SK-N-SH treated with all-trans-retinoic acid at 6 μM for 48 hours (cell line): ENCODE measurements at regions not wholly inside any gene's neighbourhood (a gene's known extent, or its start where the extent isn't known, plus 50 kb on each side); places are given as distances from the start of the nearest gene placed in this dataset.

ENCODE experiments used
- ATAC-seq: fragments of 200-7000 bp; cut with Tn5 transposase; 3 replicates; pipeline ENCODE4 v1.9.1; 2020; ENCODE audit warnings: mild to moderate bottlenecking, moderate library complexity
- ARNTL ChIP-seq: fragments of 450-650 bp; formaldehyde crosslinking; IDR thresholded peaks from 2 replicates; pipeline ENCODE4 v1.5.0; 2020; ENCODE audit warnings: low read depth, mild to moderate bottlenecking, moderate library complexity, borderline replicate concordance
- BACH2 ChIP-seq: fragments of 250-450 bp; sonication (Bioruptor Pico); IDR thresholded peaks from 2 replicates; pipeline ENCODE4 v1.9.0; 2021; ENCODE audit warnings: mild to moderate bottlenecking, borderline replicate concordance
- CREB5 ChIP-seq: fragments of 250-450 bp; sonication (Bioruptor Pico); IDR thresholded peaks from 2 replicates; pipeline ENCODE4 v1.5.1; 2020; ENCODE audit warnings: low read depth, mild to moderate bottlenecking, moderate library complexity
- CSDC2 ChIP-seq: fragments of 250-450 bp; sonication (Bioruptor Pico); IDR thresholded peaks from 2 replicates; pipeline ENCODE4 v1.5.0; 2020; ENCODE audit warnings: mild to moderate bottlenecking, moderate library complexity
- ESRRG ChIP-seq: fragments of 250-450 bp; sonication (Bioruptor Pico); IDR thresholded peaks from 2 replicates; pipeline ENCODE4 v1.6.1; 2021; ENCODE audit warnings: mild to moderate bottlenecking
- GLIS3 ChIP-seq: fragments of 250-450 bp; sonication (Bioruptor Pico); IDR thresholded peaks from 2 replicates; pipeline ENCODE4 v1.5.0; 2020; ENCODE audit warnings: mild to moderate bottlenecking, moderate library complexity
- ISL1 ChIP-seq: fragments of 250-450 bp; sonication (Bioruptor Pico); IDR thresholded peaks from 2 replicates; pipeline ENCODE4 v2.1.2; 2022; ENCODE audit warnings: mild to moderate bottlenecking, moderate library complexity
- OSR1 ChIP-seq: fragments of 250-450 bp; sonication (Bioruptor Pico); IDR thresholded peaks from 2 replicates; pipeline ENCODE4 v1.8.0; 2022; ENCODE audit warnings: moderate library complexity, mild to moderate bottlenecking, inconsistent platforms
- PATZ1 ChIP-seq: fragments of 250-450 bp; sonication (Bioruptor Pico); IDR thresholded peaks from 2 replicates; pipeline ENCODE4 v1.8.0; 2020; ENCODE audit warnings: mild to moderate bottlenecking, moderate library complexity, borderline replicate concordance
- PPARA ChIP-seq: fragments of 250-450 bp; sonication (Bioruptor Pico); IDR thresholded peaks from 2 replicates; pipeline ENCODE4 v1.5.0; 2020; ENCODE audit warnings: mild to moderate bottlenecking, borderline replicate concordance
- RARB ChIP-seq: fragments of 250-450 bp; sonication (Bioruptor Pico); IDR thresholded peaks from 2 replicates; pipeline ENCODE4 v1.8.0; 2021; ENCODE audit warnings: mild to moderate bottlenecking, moderate library complexity
- SNAI2 ChIP-seq: fragments of 250-450 bp; sonication (Bioruptor Pico); IDR thresholded peaks from 2 replicates; pipeline ENCODE4 v1.5.0; 2020; ENCODE audit warnings: mild to moderate bottlenecking, moderate library complexity
- TCF4 ChIP-seq: fragments of 250-450 bp; sonication (Bioruptor Pico); IDR thresholded peaks from 2 replicates; pipeline ENCODE4 v1.8.0; 2021; ENCODE audit warnings: mild to moderate bottlenecking, moderate library complexity, borderline replicate concordance
- TOX ChIP-seq: fragments of 250-450 bp; sonication (Bioruptor Pico); IDR thresholded peaks from 2 replicates; pipeline ENCODE4 v1.8.0; 2021; ENCODE audit warnings: mild to moderate bottlenecking, moderate library complexity, borderline replicate concordance
- ZC3H10 ChIP-seq: fragments of 250-450 bp; sonication (Bioruptor Pico); IDR thresholded peaks from 2 replicates; pipeline ENCODE4 v1.5.1; 2021; ENCODE audit warnings: mild to moderate bottlenecking, moderate library complexity
- ZFP3 ChIP-seq: fragments of 250-450 bp; sonication (Bioruptor Pico); IDR thresholded peaks from 2 replicates; pipeline ENCODE4 v1.5.0; 2020; ENCODE audit warnings: mild to moderate bottlenecking, moderate library complexity
- ZNF565 ChIP-seq: fragments of 450-650 bp; formaldehyde crosslinking; conservative IDR thresholded peaks from 2 replicates; pipeline ENCODE4 v1.5.0; 2020; ENCODE audit warnings: low read depth, mild to moderate bottlenecking, moderate library complexity
- ZNF70 ChIP-seq: fragments of 450-650 bp; formaldehyde crosslinking; IDR thresholded peaks from 2 replicates; pipeline ENCODE4 v1.5.0; 2020; ENCODE audit warnings: mild to moderate bottlenecking, moderate library complexity
- ZNF8 ChIP-seq: fragments of 450-650 bp; formaldehyde crosslinking; IDR thresholded peaks from 2 replicates; pipeline ENCODE4 v1.5.0; 2020; ENCODE audit warnings: mild to moderate bottlenecking, moderate library complexity
- TF ChIP-seq, protein P1 (sequence below): fragments of 250-450 bp; sonication (Bioruptor Pico); IDR thresholded peaks from 2 replicates; pipeline ENCODE4 v1.5.0; 2020; ENCODE audit warnings: mild to moderate bottlenecking, moderate library complexity
- TF ChIP-seq, protein P2 (sequence below): fragments of 250-450 bp; sonication (Bioruptor Pico); IDR thresholded peaks from 2 replicates; pipeline ENCODE4 v1.5.1; 2021; ENCODE audit warnings: mild to moderate bottlenecking, moderate library complexity

DNA sequence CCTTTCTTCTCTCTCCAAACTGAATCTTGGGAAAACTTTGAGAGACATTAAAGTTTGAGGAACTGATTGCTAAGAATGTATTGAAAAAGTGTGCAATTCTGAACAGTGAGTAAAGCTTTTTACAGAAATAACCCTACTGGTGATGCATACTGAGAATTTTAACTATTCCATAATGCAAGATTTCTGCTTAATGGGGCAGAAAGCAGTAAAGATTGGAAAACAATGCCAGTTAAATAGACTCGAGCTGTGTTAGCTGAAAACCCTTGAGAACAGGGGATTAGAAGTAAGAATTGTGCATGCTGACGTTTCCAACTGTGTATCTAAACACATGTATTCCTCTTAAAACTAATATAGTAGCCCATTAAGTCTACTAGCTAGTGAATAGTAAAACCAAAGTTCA is 1500.2 kb upstream of the PRMT6 start (continued):
- no peak for TF ChIP-seq ARNTL (CRISPR knock-in tag)

- TF ChIP-seq BACH2 (CRISPR knock-in tag) (no peak), CREB5 (no peak), RARB (CRISPR knock-in tag) (no peak), CSDC2 (no peak), GLIS3 (no peak), PPARA (CRISPR knock-in tag) (no peak), SNAI2 (CRISPR knock-in tag) (no peak), ZNF8 (no peak), TOX (no peak), ZNF70 (CRISPR knock-in tag) (no peak), ZC3H10 (CRISPR knock-in tag) (no peak), ZNF565 (CRISPR knock-in tag) (no peak), ESRRG (CRISPR knock-in tag) (no peak), OSR1 (no peak)
- TF ChIP-seq, protein P1, sequence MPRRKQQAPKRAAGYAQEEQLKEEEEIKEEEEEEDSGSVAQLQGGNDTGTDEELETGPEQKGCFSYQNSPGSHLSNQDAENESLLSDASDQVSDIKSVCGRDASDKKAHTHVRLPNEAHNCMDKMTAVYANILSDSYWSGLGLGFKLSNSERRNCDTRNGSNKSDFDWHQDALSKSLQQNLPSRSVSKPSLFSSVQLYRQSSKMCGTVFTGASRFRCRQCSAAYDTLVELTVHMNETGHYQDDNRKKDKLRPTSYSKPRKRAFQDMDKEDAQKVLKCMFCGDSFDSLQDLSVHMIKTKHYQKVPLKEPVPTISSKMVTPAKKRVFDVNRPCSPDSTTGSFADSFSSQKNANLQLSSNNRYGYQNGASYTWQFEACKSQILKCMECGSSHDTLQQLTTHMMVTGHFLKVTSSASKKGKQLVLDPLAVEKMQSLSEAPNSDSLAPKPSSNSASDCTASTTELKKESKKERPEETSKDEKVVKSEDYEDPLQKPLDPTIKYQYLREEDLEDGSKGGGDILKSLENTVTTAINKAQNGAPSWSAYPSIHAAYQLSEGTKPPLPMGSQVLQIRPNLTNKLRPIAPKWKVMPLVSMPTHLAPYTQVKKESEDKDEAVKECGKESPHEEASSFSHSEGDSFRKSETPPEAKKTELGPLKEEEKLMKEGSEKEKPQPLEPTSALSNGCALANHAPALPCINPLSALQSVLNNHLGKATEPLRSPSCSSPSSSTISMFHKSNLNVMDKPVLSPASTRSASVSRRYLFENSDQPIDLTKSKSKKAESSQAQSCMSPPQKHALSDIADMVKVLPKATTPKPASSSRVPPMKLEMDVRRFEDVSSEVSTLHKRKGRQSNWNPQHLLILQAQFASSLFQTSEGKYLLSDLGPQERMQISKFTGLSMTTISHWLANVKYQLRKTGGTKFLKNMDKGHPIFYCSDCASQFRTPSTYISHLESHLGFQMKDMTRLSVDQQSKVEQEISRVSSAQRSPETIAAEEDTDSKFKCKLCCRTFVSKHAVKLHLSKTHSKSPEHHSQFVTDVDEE (CRISPR knock-in tag): no peak
- no peak for ATAC-seq
These were observed 1498.5 kb upstream of the PRMT6 start for GRCh38 chr1:105558023-105558422.

GRCh38 chr1:105565006-105565405 is 1491.5 kb upstream of the PRMT6 start:
- ATAC-seq: no peak
- TF ChIP-seq ZFP3 (CRISPR knock-in tag) (no peak), TCF4 (no peak), OSR1 (no peak), ZC3H10 (CRISPR knock-in tag) (no peak), ISL1 (CRISPR knock-in tag) (no peak), RARB (CRISPR knock-in tag) (no peak)
- TF ChIP-seq, protein P1 (CRISPR knock-in tag): no peak

GRCh38 chr1:105585791-105586190 is 1470.7 kb upstream of the PRMT6 start:
- no peak for TF ChIP-seq PPARA (CRISPR knock-in tag)
- no peak for ATAC-seq

DNA sequence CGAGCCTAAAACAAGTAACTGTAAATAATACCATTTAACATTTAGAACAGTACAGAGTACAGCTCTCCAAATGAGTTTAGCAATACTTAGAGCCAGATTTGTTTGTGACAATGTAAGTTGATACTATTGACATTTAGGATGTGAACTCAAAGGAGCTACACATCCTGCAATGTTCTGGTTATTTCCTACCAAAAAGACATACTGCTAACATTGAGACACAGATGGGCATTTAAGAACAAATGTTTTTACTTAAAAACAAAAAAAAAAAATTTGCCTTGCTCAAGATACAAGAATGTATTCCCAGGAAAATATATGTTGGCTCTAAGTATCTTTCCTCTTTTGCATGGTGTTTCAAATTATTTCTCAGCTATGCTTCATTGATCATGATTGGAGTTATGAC is 1464.8 kb upstream of the PRMT6 start:
- TF ChIP-seq ZNF8 (no peak), PATZ1 (no peak)
- TF ChIP-seq, protein P2, sequence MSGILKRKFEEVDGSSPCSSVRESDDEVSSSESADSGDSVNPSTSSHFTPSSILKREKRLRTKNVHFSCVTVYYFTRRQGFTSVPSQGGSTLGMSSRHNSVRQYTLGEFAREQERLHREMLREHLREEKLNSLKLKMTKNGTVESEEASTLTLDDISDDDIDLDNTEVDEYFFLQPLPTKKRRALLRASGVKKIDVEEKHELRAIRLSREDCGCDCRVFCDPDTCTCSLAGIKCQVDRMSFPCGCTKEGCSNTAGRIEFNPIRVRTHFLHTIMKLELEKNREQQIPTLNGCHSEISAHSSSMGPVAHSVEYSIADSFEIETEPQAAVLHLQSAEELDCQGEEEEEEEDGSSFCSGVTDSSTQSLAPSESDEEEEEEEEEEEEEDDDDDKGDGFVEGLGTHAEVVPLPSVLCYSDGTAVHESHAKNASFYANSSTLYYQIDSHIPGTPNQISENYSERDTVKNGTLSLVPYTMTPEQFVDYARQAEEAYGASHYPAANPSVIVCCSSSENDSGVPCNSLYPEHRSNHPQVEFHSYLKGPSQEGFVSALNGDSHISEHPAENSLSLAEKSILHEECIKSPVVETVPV (CRISPR knock-in tag): no peak
- ATAC-seq: no peak
